SH-SY5Y (cell line): ENCODE measurements at regions not wholly inside any gene's neighbourhood (a gene's known extent, or its start where the extent isn't known, plus 50 kb on each side); places are given as distances from the start of the nearest gene placed in this dataset.

Experiments used
- GATA2 ChIP-seq: IDR thresholded peaks from 2 replicates; pipeline ENCODE4 v1.6.1; 2011; ENCODE audit warnings: mild to moderate bottlenecking, low read depth, low read length
- GATA3 ChIP-seq: IDR thresholded peaks from 2 replicates; pipeline ENCODE4 v1.6.1; 2011; ENCODE audit warnings: low read depth, mild to moderate bottlenecking, low read length, moderate library complexity

GRCh38 chr15:95168152-95168551, 936.8 kb downstream of the MCTP2 start:
- no peak for TF ChIP-seq GATA3
- no peak for TF ChIP-seq GATA2
